GM23338 (cell line): ENCODE measurements at regions not wholly inside any gene's neighbourhood (a gene's known extent, or its start where the extent isn't known, plus 50 kb on each side); places are given as distances from the start of the nearest gene placed in this dataset.

Experiments used
- EZH2phosphoT487 ChIP-seq: fragments of 200-600 bp; sonication (generic); IDR thresholded peaks from one replicate; pipeline ENCODE4 v1.8.1; 2018; ENCODE audit warnings: antibody characterized with exemption; ENCODE audit not compliant: unreplicated experiment
- NANOG ChIP-seq: IDR thresholded peaks from 2 replicates; pipeline ENCODE4 v1.6.1; 2016; ENCODE audit warnings: antibody characterized with exemption, borderline replicate concordance
- STAT1 ChIP-seq: IDR thresholded peaks from one replicate; pipeline ENCODE4 v1.6.1; 2016; ENCODE audit warnings: antibody characterized with exemption; ENCODE audit not compliant: unreplicated experiment
- ZNF114 ChIP-seq: fragments of 250-450 bp; sonication (Bioruptor Pico); IDR thresholded peaks from 2 replicates; pipeline ENCODE4 v1.5.0; 2020; ENCODE audit warnings: mild to moderate bottlenecking, moderate library complexity
- TF ChIP-seq, protein P1 (sequence below): fragments of 250-450 bp; sonication (Bioruptor Pico); IDR thresholded peaks from 2 replicates; pipeline ENCODE4 v1.5.0; 2020; ENCODE audit warnings: mild to moderate bottlenecking, moderate library complexity
- TF ChIP-seq, protein P2 (sequence below): IDR thresholded peaks from 2 replicates; pipeline ENCODE4 v1.6.1; 2016; ENCODE audit warnings: antibody characterized with exemption
- TF ChIP-seq, protein P3 (sequence below): IDR thresholded peaks from one replicate; pipeline ENCODE4 v1.6.1; 2018; ENCODE audit warnings: antibody characterized with exemption; ENCODE audit not compliant: unreplicated experiment

DNA sequence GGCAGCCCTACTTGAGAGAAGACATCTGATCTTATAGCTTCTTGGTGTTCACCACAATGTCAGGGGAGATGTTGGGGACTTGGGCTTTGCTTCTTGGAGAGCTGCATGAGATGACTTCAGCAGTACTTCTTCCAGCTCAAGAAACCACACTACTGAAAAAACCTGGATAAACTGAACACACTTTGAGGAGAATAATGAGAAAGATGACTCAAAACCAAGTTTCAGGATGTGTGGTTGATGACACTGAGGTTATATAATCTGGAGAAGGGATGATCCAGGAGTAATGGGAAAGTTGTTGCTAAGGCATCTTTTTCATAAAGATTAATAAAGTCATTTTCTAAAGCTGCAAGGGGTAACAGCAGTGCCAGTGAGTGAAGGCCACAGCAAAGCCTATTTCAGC, 58.4 kb upstream of the PNPLA4 start (continued):
- TF ChIP-seq, protein P1, sequence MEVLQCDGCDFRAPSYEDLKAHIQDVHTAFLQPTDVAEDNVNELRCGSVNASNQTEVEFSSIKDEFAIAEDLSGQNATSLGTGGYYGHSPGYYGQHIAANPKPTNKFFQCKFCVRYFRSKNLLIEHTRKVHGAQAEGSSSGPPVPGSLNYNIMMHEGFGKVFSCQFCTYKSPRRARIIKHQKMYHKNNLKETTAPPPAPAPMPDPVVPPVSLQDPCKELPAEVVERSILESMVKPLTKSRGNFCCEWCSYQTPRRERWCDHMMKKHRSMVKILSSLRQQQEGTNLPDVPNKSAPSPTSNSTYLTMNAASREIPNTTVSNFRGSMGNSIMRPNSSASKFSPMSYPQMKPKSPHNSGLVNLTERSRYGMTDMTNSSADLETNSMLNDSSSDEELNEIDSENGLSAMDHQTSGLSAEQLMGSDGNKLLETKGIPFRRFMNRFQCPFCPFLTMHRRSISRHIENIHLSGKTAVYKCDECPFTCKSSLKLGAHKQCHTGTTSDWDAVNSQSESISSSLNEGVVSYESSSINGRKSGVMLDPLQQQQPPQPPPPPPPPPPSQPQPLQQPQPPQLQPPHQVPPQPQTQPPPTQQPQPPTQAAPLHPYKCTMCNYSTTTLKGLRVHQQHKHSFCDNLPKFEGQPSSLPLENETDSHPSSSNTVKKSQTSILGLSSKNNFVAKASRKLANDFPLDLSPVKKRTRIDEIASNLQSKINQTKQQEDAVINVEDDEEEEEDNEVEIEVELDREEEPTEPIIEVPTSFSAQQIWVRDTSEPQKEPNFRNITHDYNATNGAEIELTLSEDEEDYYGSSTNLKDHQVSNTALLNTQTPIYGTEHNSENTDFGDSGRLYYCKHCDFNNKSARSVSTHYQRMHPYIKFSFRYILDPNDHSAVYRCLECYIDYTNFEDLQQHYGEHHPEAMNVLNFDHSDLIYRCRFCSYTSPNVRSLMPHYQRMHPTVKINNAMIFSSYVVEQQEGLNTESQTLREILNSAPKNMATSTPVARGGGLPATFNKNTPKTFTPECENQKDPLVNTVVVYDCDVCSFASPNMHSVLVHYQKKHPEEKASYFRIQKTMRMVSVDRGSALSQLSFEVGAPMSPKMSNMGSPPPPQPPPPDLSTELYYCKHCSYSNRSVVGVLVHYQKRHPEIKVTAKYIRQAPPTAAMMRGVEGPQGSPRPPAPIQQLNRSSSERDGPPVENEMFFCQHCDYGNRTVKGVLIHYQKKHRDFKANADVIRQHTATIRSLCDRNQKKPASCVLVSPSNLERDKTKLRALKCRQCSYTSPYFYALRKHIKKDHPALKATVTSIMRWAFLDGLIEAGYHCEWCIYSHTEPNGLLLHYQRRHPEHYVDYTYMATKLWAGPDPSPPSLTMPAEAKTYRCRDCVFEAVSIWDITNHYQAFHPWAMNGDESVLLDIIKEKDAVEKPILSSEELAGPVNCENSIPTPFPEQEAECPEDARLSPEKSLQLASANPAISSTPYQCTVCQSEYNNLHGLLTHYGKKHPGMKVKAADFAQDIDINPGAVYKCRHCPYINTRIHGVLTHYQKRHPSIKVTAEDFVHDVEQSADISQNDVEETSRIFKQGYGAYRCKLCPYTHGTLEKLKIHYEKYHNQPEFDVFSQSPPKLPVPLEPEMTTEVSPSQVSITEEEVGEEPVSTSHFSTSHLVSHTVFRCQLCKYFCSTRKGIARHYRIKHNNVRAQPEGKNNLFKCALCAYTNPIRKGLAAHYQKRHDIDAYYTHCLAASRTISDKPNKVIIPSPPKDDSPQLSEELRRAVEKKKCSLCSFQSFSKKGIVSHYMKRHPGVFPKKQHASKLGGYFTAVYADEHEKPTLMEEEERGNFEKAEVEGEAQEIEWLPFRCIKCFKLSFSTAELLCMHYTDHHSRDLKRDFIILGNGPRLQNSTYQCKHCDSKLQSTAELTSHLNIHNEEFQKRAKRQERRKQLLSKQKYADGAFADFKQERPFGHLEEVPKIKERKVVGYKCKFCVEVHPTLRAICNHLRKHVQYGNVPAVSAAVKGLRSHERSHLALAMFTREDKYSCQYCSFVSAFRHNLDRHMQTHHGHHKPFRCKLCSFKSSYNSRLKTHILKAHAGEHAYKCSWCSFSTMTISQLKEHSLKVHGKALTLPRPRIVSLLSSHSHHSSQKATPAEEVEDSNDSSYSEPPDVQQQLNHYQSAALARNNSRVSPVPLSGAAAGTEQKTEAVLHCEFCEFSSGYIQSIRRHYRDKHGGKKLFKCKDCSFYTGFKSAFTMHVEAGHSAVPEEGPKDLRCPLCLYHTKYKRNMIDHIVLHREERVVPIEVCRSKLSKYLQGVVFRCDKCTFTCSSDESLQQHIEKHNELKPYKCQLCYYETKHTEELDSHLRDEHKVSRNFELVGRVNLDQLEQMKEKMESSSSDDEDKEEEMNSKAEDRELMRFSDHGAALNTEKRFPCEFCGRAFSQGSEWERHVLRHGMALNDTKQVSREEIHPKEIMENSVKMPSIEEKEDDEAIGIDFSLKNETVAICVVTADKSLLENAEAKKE (CRISPR knock-in tag), result no peak
- TF ChIP-seq NANOG (no peak), STAT1 (no peak), ZNF114 (no peak), EZH2phosphoT487 (no peak)
- TF ChIP-seq, protein P2, sequence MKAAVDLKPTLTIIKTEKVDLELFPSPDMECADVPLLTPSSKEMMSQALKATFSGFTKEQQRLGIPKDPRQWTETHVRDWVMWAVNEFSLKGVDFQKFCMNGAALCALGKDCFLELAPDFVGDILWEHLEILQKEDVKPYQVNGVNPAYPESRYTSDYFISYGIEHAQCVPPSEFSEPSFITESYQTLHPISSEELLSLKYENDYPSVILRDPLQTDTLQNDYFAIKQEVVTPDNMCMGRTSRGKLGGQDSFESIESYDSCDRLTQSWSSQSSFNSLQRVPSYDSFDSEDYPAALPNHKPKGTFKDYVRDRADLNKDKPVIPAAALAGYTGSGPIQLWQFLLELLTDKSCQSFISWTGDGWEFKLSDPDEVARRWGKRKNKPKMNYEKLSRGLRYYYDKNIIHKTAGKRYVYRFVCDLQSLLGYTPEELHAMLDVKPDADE, result no peak
- TF ChIP-seq, protein P3, sequence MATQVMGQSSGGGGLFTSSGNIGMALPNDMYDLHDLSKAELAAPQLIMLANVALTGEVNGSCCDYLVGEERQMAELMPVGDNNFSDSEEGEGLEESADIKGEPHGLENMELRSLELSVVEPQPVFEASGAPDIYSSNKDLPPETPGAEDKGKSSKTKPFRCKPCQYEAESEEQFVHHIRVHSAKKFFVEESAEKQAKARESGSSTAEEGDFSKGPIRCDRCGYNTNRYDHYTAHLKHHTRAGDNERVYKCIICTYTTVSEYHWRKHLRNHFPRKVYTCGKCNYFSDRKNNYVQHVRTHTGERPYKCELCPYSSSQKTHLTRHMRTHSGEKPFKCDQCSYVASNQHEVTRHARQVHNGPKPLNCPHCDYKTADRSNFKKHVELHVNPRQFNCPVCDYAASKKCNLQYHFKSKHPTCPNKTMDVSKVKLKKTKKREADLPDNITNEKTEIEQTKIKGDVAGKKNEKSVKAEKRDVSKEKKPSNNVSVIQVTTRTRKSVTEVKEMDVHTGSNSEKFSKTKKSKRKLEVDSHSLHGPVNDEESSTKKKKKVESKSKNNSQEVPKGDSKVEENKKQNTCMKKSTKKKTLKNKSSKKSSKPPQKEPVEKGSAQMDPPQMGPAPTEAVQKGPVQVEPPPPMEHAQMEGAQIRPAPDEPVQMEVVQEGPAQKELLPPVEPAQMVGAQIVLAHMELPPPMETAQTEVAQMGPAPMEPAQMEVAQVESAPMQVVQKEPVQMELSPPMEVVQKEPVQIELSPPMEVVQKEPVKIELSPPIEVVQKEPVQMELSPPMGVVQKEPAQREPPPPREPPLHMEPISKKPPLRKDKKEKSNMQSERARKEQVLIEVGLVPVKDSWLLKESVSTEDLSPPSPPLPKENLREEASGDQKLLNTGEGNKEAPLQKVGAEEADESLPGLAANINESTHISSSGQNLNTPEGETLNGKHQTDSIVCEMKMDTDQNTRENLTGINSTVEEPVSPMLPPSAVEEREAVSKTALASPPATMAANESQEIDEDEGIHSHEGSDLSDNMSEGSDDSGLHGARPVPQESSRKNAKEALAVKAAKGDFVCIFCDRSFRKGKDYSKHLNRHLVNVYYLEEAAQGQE, result no peak
